Karpas-422 (cell line): ENCODE measurements at regions not wholly inside any gene's neighbourhood (a gene's known extent, or its start where the extent isn't known, plus 50 kb on each side); places are given as distances from the start of the nearest gene placed in this dataset.

Experiments used
- DNase-seq: peaks from one replicate; pipeline ENCODE4 v3.0.0-alpha.2; 2015
- H2AFZ ChIP-seq: fragments of 200-600 bp; sonication (generic); 2 replicates; pipeline ENCODE4 v1.6.1; 2014; ENCODE audit warnings: antibody characterized with exemption, low read length, mixed read lengths
- H3K27ac ChIP-seq: fragments of 200-600 bp; sonication (generic); 2 replicates; pipeline ENCODE4 v1.5.1; 2014; ENCODE audit warnings: mild to moderate bottlenecking, low read length, moderate library complexity
- H3K27me3 ChIP-seq: fragments of 200-600 bp; sonication (generic); 2 replicates; pipeline ENCODE4 v1.6.1; 2014; ENCODE audit warnings: low read length, mixed read lengths
- H3K36me3 ChIP-seq: fragments of 200-600 bp; sonication (generic); 2 replicates; pipeline ENCODE4 v1.6.1; 2014; ENCODE audit warnings: low read length, mixed read lengths; ENCODE audit not compliant: insufficient read depth
- H3K4me1 ChIP-seq: fragments of 200-600 bp; sonication (generic); 2 replicates; pipeline ENCODE4 v1.6.1; 2014; ENCODE audit warnings: mild to moderate bottlenecking, low read length, mixed read lengths
- H3K4me2 ChIP-seq: fragments of 200-600 bp; sonication (generic); 2 replicates; pipeline ENCODE4 v1.6.1; 2014; ENCODE audit warnings: low read length, low read depth, mild to moderate bottlenecking; ENCODE audit not compliant: poor library complexity, severe bottlenecking
- H3K4me3 ChIP-seq: fragments of 200-600 bp; sonication (generic); 2 replicates; pipeline ENCODE4 v1.5.1; 2014; ENCODE audit warnings: mild to moderate bottlenecking, antibody characterized with exemption, low read length, mixed read lengths
- H3K79me2 ChIP-seq: fragments of 200-600 bp; sonication (generic); 2 replicates; pipeline ENCODE4 v1.6.1; 2014; ENCODE audit warnings: mild to moderate bottlenecking, low read length, mixed read lengths
- H3K9ac ChIP-seq: fragments of 200-600 bp; sonication (generic); 2 replicates; pipeline ENCODE4 v1.6.0; 2014; ENCODE audit warnings: low read length
- H3K9me2 ChIP-seq: fragments of 200-600 bp; sonication (generic), shearing (Covaris generic); replicated peaks from 2 replicates; pipeline ENCODE4 v1.6.0; 2014; ENCODE audit warnings: mild to moderate bottlenecking, low read length, moderate library complexity; ENCODE audit not compliant: insufficient read depth
- H3K9me3 ChIP-seq: fragments of 300-700, 200-600 bp; sonication (generic); 2 replicates; pipeline ENCODE4 v1.6.1; 2014; ENCODE audit warnings: low read length, mixed read lengths
- H4K20me1 ChIP-seq: fragments of 200-600 bp; sonication (generic); 2 replicates; pipeline ENCODE4 v1.6.1; 2014; ENCODE audit warnings: mild to moderate bottlenecking, antibody characterized with exemption, low read length, low read depth; ENCODE audit not compliant: insufficient read depth

DNA sequence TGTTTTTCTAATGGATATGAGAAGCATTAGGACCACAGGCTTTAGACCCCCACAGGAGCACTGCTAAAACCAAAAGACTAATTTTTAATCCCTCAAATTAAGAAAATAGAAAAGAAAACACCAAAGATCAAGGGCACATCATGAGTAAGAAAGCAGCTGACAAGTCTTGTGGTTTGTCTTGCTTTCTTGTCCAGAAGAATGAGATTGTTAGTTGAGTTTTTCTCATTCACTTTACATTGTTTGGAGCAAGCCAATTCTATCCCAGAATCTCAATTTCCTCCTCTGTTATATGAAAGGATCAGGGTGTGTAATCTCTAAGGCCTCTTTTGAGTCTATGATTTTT, 899.0 kb downstream of the KCNJ2 start:
- H3K36me3 ChIP-seq = no peaks in the 10 kb centered on the region
- no peak for DNase-seq
- H3K4me3 ChIP-seq = no peak overlapping the region
- no peaks in the 10 kb centered on the region for H3K27me3 ChIP-seq
- no peaks in the 10 kb centered on the region for H3K9me3 ChIP-seq
- H3K9me2 ChIP-seq = no peaks in the 10 kb centered on the region
- H3K9ac ChIP-seq = no peak overlapping the region
- H3K79me2 ChIP-seq = no peaks in the 10 kb centered on the region
- no peaks in the 10 kb centered on the region for H4K20me1 ChIP-seq
- H3K27ac ChIP-seq = no peak overlapping the region
- H3K4me2 ChIP-seq = no peak overlapping the region
- no peaks in the 10 kb centered on the region for H3K4me1 ChIP-seq
- H2AFZ ChIP-seq = no peak overlapping the region

DNA sequence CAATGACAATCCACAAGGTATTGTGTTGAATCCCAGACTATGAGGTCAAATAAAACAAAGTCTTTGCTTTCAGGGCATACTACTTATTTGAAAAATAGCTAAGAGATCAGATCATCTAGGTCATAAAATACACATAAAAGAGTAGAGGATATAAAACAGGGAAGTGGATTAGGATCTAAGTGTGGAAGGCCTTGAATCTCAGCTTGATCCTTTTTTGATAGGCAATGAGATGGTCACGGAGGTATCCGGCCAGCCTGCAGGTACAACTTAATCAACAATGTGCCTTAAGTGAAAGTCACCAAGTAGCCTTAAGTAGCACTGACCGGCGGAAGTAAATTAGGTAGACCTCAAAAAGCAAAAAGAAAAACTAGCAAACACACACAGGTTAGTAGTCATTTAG, 901.7 kb downstream of the KCNJ2 start:
- no peaks in the 10 kb centered on the region for H3K36me3 ChIP-seq
- H3K79me2 ChIP-seq = no peaks in the 10 kb centered on the region
- H4K20me1 ChIP-seq = no peaks in the 10 kb centered on the region
- H3K4me1 ChIP-seq = no peaks in the 10 kb centered on the region
- H2AFZ ChIP-seq = no peak overlapping the region
- H3K9ac ChIP-seq = no peak overlapping the region
- no peak overlapping the region for H3K4me3 ChIP-seq
- DNase-seq = no peak
- no peak overlapping the region for H3K4me2 ChIP-seq
- no peak overlapping the region for H3K27ac ChIP-seq
- no peaks in the 10 kb centered on the region for H3K9me2 ChIP-seq
- H3K27me3 ChIP-seq = no peaks in the 10 kb centered on the region
- no peaks in the 10 kb centered on the region for H3K9me3 ChIP-seq

GRCh38 chr17:71071837-71072236, 902.5 kb downstream of the KCNJ2 start:
- H3K9ac ChIP-seq = no peak overlapping the region
- H3K9me3 ChIP-seq = no peaks in the 10 kb centered on the region
- H3K36me3 ChIP-seq = no peaks in the 10 kb centered on the region
- no peaks in the 10 kb centered on the region for H3K79me2 ChIP-seq
- H3K4me3 ChIP-seq = no peak overlapping the region
- H3K27ac ChIP-seq = no peak overlapping the region
- DNase-seq = no peak
- no peaks in the 10 kb centered on the region for H3K9me2 ChIP-seq
- no peak overlapping the region for H3K4me2 ChIP-seq
- H4K20me1 ChIP-seq = no peaks in the 10 kb centered on the region
- no peak overlapping the region for H2AFZ ChIP-seq
- no peaks in the 10 kb centered on the region for H3K27me3 ChIP-seq
- no peaks in the 10 kb centered on the region for H3K4me1 ChIP-seq

DNA sequence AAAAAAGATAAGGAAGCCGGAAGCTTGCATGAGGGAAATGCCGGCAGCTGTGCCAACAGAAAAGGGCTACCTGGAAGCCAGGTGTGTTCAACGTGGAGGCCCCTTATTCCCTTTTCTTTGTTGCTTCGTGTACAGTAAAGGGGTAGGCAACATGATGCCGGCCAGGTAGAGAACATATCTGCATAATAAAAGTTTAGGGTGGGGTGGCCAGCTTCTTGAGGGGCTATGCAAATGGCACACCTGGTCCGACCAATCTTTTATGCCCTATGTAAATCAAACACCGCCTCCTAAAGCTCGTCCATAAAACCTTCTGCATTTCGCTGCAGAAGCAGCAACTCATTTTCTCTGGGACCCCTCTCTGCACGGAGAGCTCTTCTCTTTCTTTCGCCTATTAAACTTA, 911.6 kb downstream of the KCNJ2 start:
- H3K79me2 ChIP-seq = no peaks in the 10 kb centered on the region
- H3K27ac ChIP-seq = no peak overlapping the region
- no peaks in the 10 kb centered on the region for H3K9me3 ChIP-seq
- no peak overlapping the region for H2AFZ ChIP-seq
- H3K4me1 ChIP-seq = no peaks in the 10 kb centered on the region; the same call in 1 of the 2 replicates
- H3K36me3 ChIP-seq = no peaks in the 10 kb centered on the region
- DNase-seq = no peak
- no peak overlapping the region for H3K9ac ChIP-seq
- H3K4me3 ChIP-seq = no peak overlapping the region
- H4K20me1 ChIP-seq = no peaks in the 10 kb centered on the region
- H3K9me2 ChIP-seq = no peaks in the 10 kb centered on the region
- no peaks in the 10 kb centered on the region for H3K27me3 ChIP-seq
- no peak overlapping the region for H3K4me2 ChIP-seq

DNA sequence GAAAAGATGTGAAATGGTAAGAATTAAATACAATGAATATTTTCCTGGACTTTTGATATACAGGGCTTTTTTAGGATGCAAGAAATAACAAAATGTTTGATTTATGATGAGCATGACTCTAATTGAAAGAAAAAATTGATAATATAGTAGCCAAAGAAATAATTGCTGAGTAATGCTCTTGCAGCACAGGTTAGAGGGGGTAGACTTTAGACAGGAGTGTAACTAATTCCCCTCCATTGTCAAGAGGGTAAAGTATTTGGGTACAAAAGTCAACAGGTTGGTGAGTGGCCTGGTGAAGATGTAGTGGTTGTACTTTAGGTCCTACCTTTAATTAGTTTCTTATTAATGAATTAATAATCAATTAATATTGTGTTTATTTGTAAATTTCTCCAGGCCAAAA, 912.3 kb downstream of the KCNJ2 start:
- H4K20me1 ChIP-seq = no peaks in the 10 kb centered on the region
- H3K9ac ChIP-seq = no peak overlapping the region
- no peak for DNase-seq
- no peaks in the 10 kb centered on the region for H3K9me2 ChIP-seq
- no peaks in the 10 kb centered on the region for H3K27me3 ChIP-seq
- H3K27ac ChIP-seq = no peak overlapping the region
- no peaks in the 10 kb centered on the region for H3K36me3 ChIP-seq
- H3K9me3 ChIP-seq = no peaks in the 10 kb centered on the region
- no peak overlapping the region for H3K4me2 ChIP-seq
- no peak overlapping the region for H3K4me3 ChIP-seq
- no peak overlapping the region for H2AFZ ChIP-seq
- no peaks in the 10 kb centered on the region for H3K79me2 ChIP-seq
- peaks cover 6% of the 10 kb centered on the region for H3K4me1 ChIP-seq

GRCh38 chr17:71084219-71084618, 914.9 kb downstream of the KCNJ2 start:
- H3K4me1 ChIP-seq = peaks cover 6% of the 10 kb centered on the region
- H3K4me3 ChIP-seq = no peak overlapping the region
- no peak overlapping the region for H2AFZ ChIP-seq
- no peaks in the 10 kb centered on the region; the same call in 1 of the 2 replicates for H3K27me3 ChIP-seq
- no peak overlapping the region for H3K9ac ChIP-seq
- no peaks in the 10 kb centered on the region for H3K9me3 ChIP-seq
- no peaks in the 10 kb centered on the region for H3K79me2 ChIP-seq
- H3K4me2 ChIP-seq = no peak overlapping the region
- H3K36me3 ChIP-seq = no peaks in the 10 kb centered on the region
- no peaks in the 10 kb centered on the region for H4K20me1 ChIP-seq
- H3K9me2 ChIP-seq = no peaks in the 10 kb centered on the region
- H3K27ac ChIP-seq = no peak overlapping the region
- DNase-seq = peak; percentile 63

GRCh38 chr17:71084838-71085237, 915.5 kb downstream of the KCNJ2 start:
- no peak overlapping the region for H3K4me3 ChIP-seq

DNA sequence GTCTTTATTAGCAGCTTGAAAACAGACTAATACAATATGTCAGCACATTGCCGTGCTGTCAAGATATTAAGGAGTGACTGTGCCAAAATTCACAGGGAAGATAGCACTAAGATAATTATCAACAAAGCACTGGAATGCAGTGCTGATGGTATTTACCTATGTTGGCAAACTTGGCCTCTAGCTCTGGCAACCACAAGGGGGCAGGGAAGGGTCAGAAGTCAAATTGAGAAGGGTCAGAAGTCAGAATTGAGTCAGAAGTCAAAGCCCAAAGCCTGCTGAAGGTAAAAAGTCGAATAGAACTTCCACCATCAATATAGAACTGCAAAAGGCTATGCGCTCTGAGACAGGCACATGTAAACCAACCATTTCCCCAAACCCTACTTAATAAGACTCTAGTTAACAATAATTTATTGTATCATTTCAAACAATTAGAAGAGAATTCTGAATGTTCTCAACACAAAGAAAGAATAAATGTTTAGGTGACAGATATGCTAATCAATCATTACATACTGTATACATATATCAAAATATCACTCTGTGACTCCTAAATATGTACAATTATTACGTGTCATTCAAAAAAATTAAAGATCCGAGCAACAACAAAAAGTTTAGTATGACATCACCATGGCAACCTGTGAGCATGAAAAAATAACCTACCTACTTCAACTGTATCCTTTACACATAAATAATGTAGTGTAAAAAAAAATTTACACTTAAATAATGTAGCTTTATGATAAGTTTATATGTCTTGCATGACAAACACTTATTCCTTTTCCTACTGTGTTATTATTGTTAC, 916.1 kb downstream of the KCNJ2 start:
- Histone ChIP-seq H3K9me3 (no peaks in the 10 kb centered on the region), H2AFZ (no peak overlapping the region), H3K79me2 (no peaks in the 10 kb centered on the region), H4K20me1 (no peaks in the 10 kb centered on the region), H3K4me3 (no peak overlapping the region), H3K36me3 (no peaks in the 10 kb centered on the region), H3K27me3 (no peaks in the 10 kb centered on the region; the same call in 1 of the 2 replicates), H3K4me2 (no peak overlapping the region), H3K4me1 (peaks cover 6% of the 10 kb centered on the region), H3K9ac (no peak overlapping the region), H3K9me2 (no peaks in the 10 kb centered on the region), H3K27ac (no peak overlapping the region)
- peak; percentile 79 for DNase-seq

More at GRCh38 chr17:71084838-71085237, 915.5 kb downstream of the KCNJ2 start:
- H3K9me2 ChIP-seq = no peaks in the 10 kb centered on the region
- DNase-seq = no peak
- H3K9ac ChIP-seq = no peak overlapping the region
- no peaks in the 10 kb centered on the region; the same call in 1 of the 2 replicates for H3K27me3 ChIP-seq
- no peaks in the 10 kb centered on the region for H3K79me2 ChIP-seq
- no peak overlapping the region for H3K27ac ChIP-seq
- no peak overlapping the region for H3K4me2 ChIP-seq
- H2AFZ ChIP-seq = no peak overlapping the region
- peaks cover 6% of the 10 kb centered on the region for H3K4me1 ChIP-seq
- no peaks in the 10 kb centered on the region for H4K20me1 ChIP-seq
- H3K36me3 ChIP-seq = no peaks in the 10 kb centered on the region
- H3K9me3 ChIP-seq = no peaks in the 10 kb centered on the region
